ENCODE measurements at regions not wholly inside any gene's neighbourhood (a gene's known extent, or its start where the extent isn't known, plus 50 kb on each side); places are given as distances from the start of the nearest gene placed in this dataset.
A peak's percentile ranks its signal among the peaks of the same experiment; 100 is the strongest.

- Histone ChIP-seq H3K79me2 (ENCODE audit: insufficient read depth, low read length) (no peaks in the 10 kb centered on the region), H3K9me3 (ENCODE audit: insufficient read depth, low read depth, low read length) (no peaks in the 10 kb centered on the region), H3K27me3 (ENCODE audit: insufficient read depth, low read length) (no peaks in the 10 kb centered on the region), H3K4me1 (ENCODE audit: insufficient read depth, low read length) (no peaks in the 10 kb centered on the region), H4K20me1 (ENCODE audit: insufficient read depth, low read length) (no peaks in the 10 kb centered on the region), H3K9ac (ENCODE audit: low read length) (no peak overlapping the region), H3K4me2 (ENCODE audit: low read length) (no peak overlapping the region), H3K27ac (ENCODE audit: low read depth, low read length) (no peak overlapping the region), H3K36me3 (ENCODE audit: insufficient read depth, low read length) (no peaks in the 10 kb centered on the region), H3K4me3 (ENCODE audit: insufficient read depth, low read depth, low read length) (no peak overlapping the region), H2AFZ (ENCODE audit: low read depth, low read length) (no peak overlapping the region)
- no peak overlapping the region for H3K4me3 Mint-ChIP-seq (ENCODE audit: unreplicated experiment)
- DNase-seq (ENCODE audit: low read depth) (no peak), FAIRE-seq (no peak)
- no peaks in the 10 kb centered on the region for H3K9me3 Mint-ChIP-seq (ENCODE audit: unreplicated experiment)
- no peaks in the 10 kb centered on the region for H3K36me3 Mint-ChIP-seq (ENCODE audit: low read depth, unreplicated experiment)
- no peaks in the 10 kb centered on the region for H3K27me3 Mint-ChIP-seq (ENCODE audit: low read depth, unreplicated experiment)
- peaks cover 14% of the 10 kb centered on the region for H3K4me1 Mint-ChIP-seq (ENCODE audit: low read depth, unreplicated experiment)
- H3K27ac Mint-ChIP-seq (ENCODE audit: unreplicated experiment) = no peak overlapping the region
- TF ChIP-seq CTCF (IDR thresholded peaks at IDR 0.05; ENCODE audit: insufficient read depth, low read depth, low read length) (no peak), EZH2 (IDR thresholded peaks at IDR 0.05; ENCODE audit: insufficient read depth, low read length) (no peak)
Measured at GRCh38 chr12:24482044-24482443, 466.9 kb downstream of the BCAT1 start.

DNA sequence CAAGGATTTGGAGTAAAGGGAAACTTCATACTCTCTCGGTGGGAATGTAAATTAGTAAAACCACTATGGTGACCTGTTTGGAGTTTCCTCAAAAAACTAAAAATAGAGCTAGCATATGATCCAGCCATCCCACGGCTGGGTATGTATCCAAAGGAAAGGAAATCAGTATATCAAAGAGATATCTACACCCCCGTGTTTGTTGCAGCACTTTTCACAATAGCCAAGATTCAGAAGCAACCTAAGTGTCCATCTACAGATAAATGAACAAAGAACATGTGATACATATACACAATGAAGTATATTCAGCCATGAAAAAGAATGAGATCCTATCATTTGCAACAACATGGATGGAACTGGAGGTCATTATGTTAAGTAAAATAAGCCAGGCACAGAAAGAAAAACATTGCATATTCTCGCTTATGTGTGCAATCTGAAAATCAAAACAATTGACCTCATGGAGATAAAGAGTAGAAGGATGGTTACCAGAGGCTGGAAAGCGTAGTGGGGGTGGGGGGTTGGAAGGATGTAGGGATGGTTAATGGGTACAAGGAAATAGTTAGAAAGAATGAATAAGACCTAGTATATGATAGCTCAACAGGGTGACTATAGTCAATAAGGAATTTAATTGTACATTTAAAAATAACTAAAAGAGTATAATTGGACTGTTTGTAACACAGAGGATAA, 468.0 kb downstream of the BCAT1 start:
- FAIRE-seq = no peak

More for the DNA sequence above, 468.0 kb downstream of the BCAT1 start:
- no peaks in the 10 kb centered on the region for H3K9me3 ChIP-seq (ENCODE audit: insufficient read depth, low read depth, low read length)
- H3K27me3 ChIP-seq (ENCODE audit: insufficient read depth, low read length) = no peaks in the 10 kb centered on the region
- Mint-ChIP-seq H3K27ac (ENCODE audit: unreplicated experiment) (no peak overlapping the region), H3K4me1 (ENCODE audit: low read depth, unreplicated experiment) (peaks cover 14% of the 10 kb centered on the region), H3K27me3 (ENCODE audit: low read depth, unreplicated experiment) (no peaks in the 10 kb centered on the region), H3K36me3 (ENCODE audit: low read depth, unreplicated experiment) (no peaks in the 10 kb centered on the region), H3K9me3 (ENCODE audit: unreplicated experiment) (no peaks in the 10 kb centered on the region), H3K4me3 (ENCODE audit: unreplicated experiment) (no peak overlapping the region)
- H3K4me3 ChIP-seq (ENCODE audit: insufficient read depth, low read depth, low read length) = no peak overlapping the region
- no peaks in the 10 kb centered on the region for H3K4me1 ChIP-seq (ENCODE audit: insufficient read depth, low read length)
- H3K4me2 ChIP-seq (ENCODE audit: low read length) = peak overlapping the region; percentile 10
- H3K9ac ChIP-seq (ENCODE audit: low read length) = no peak overlapping the region
- DNase-seq (ENCODE audit: low read depth) = peak; percentile 16
- TF ChIP-seq CTCF (IDR thresholded peaks at IDR 0.05; ENCODE audit: insufficient read depth, low read depth, low read length) (no peak), EZH2 (IDR thresholded peaks at IDR 0.05; ENCODE audit: insufficient read depth, low read length) (no peak)
- H3K36me3 ChIP-seq (ENCODE audit: insufficient read depth, low read length) = no peaks in the 10 kb centered on the region
- H4K20me1 ChIP-seq (ENCODE audit: insufficient read depth, low read length) = no peaks in the 10 kb centered on the region
- no peaks in the 10 kb centered on the region for H3K79me2 ChIP-seq (ENCODE audit: insufficient read depth, low read length)
- no peak overlapping the region for H2AFZ ChIP-seq (ENCODE audit: low read depth, low read length)
- no peak overlapping the region for H3K27ac ChIP-seq (ENCODE audit: low read depth, low read length)
